ENCODE measurements at regions not wholly inside any gene's neighbourhood (a gene's known extent, or its start where the extent isn't known, plus 50 kb on each side); places are given as distances from the start of the nearest gene placed in this dataset.

DNA sequence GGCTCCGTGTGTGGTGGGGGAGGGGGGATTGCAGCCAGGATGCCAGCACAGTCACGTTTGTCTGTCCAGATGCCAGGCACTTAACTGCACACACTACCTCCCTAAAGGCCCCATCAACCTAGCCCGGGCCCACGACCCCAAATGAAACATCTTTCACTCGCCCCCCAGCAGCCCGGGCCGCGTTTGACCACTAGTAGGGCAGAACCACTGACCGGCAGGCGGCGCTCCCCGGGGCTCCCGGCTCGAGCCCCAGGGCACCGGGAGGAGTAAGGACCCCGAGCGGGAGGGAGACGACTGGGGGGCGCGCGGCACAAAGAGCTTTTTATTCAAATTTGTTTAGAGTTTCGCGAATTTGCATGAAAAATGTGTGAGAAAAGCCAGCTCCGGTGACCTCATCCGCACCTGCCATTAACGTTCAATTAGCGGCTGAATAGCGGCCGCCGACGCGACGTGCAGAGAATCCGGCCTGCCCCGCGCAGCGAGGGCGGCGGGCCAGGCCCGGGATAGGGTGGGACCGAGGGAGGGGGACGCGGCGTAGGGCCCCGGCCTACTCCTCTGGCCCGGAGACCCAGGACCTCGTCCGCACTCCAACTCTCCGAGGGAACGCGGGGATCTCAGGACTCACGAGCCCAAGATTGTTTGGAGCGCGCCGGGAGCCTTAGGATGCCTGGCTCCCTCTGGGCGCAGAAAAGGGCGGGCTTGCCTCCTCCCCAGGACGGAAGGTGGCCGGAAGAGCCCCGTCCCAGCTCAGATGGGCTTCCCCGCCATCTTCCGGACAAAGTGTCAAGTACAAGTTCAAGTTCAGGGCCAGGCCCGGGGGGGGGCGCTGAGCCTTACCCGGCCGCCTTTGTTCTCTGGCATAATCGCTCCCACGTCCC lies 64.9 kb upstream of the POLG start:
- peak; percentile 44 for DNase-seq (ENCODE audit: low read depth)

DNA sequence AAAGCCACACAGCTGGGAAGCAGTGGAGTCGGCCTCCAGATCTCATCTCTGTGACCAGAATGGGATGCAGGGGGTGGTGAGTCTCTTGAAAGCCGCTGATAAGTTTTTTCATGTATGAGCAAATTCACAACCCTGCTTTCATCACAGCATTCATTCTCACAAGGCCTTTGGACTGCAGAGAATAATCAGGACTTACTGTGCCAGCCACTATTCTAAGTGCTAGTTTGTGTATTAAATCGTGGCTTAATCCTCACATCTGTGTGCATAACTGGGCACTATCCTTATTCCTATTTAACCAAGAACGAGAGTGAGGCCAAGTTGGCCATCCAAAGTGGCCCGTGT lies 64.2 kb upstream of the POLG start:
- DNase-seq (ENCODE audit: low read depth), result no peak

DNA sequence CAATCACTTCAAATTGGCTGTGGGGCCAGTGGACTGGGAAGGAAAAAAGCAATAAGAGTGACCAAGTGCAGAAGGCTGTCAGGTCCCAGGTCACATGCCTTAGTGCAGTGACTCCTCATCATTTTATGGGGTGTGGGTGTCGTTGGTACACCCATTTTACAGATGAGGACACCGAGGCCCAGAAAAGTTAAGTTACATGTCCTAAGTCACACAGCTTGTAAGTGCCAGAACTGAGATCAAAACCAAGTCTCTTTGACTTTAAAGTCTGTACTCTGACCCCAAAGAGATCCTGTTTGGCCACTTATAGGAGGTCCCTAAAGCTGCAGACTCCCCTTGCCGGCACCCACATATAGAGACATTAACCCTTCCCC lies 63.0 kb upstream of the POLG start:
- DNase-seq (ENCODE audit: low read depth), result no peak

DNA sequence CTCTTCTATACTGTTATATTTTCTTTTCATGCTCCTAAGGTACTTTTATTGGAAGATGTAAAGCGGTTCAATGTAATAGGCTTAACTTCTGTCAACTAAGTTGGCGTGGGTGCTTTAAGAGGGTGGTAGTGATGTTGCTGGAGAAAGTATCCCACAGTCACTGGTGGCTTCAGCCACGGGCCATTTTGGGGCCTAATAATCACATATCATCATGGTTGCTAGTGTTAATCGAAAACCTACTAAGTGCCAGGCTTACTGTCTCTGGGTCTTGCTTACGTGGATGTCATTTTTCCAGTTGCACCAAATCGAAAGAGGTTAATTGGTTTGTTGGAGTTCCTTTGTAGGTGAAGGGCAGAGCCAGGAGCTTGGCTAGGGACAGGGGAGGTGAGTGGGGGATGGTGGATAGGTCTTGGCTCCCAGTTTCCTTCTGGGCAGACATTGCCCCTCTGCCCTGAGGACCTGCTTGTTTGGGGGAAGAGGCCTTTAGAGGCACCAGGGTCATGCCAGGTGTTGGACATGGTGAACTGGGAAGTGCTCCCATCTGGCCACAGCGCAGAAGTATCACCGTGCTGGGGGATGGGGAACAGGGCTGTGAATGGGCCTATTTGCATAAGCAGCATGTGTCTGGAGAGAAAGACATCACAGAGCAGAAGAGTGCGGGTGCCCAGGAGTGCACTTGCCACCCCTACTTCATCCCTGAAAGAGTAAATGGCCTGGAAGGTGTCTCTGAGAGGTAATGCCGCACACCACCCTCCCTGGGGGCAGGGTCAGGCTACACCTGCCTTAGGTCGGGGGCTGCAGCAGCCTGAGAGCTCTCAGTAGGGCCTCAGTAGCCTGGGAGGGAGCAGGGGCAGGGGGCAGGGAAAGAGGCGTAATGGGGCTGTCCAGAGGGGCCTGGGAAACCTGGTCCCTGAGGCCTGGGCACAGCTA lies 62.4 kb upstream of the POLG start:
- no peak for DNase-seq (ENCODE audit: low read depth)

DNA sequence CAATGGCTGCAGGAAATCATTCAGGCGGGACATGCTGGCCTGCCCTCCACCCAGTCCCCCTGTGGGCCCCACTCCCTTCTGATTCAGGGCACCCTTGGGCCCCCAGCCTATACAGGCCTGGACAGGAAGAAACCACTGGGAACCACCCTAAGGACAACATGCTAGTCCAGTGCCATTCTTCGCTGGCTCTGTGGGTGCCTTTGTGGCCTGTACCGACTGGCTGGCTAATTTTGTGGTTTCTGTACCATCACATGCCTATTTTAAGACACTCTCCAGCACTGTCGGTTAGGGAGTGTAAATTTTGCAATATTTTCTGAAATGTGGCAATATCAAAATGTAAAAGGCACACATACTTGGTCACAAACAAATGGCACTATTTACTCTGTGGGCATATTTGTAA lies 61.4 kb upstream of the POLG start:
- no peak for DNase-seq (ENCODE audit: low read depth)

DNA sequence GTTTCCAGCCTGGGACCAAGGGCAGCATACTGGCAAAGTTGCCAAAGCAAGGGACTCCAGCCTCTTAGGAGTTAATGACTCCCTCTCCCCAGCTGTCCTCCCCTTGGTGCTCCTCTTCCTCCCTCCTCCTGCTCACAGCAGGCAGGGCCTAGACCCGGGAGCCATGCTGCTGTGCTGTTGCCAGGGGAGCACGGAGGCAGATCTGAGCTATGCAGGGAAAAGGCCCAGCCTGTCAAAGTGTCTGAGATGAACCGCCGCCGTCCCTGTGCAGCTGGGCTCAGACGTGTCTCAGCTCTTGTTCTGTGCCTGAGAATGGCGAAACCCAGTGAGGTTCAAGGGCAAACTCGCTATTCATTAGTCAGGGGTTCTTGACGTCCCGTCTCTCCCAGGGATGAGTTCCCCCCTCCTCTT lies 60.8 kb upstream of the POLG start:
- no peak for DNase-seq (ENCODE audit: low read depth)

DNA sequence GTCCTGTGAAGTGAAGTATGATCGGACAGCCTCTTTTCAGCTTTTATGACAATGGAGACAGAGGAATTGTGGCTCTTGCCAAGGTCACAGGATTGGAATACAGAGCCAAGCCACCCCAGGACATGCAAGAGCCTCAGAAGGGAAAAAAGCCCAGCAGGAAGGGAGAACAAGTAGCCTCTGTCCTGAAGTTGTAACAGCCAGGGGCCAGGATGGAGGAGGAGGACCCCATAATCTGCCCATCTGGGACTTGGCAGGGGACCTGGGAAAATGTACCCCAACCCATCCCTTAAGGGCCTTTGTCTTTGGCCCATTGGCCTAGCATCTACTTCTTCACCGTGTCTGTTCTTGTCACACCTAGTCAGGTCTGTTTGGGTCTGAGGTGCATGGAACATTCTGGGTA lies 60.4 kb upstream of the POLG start:
- no peak for DNase-seq (ENCODE audit: low read depth)

DNA sequence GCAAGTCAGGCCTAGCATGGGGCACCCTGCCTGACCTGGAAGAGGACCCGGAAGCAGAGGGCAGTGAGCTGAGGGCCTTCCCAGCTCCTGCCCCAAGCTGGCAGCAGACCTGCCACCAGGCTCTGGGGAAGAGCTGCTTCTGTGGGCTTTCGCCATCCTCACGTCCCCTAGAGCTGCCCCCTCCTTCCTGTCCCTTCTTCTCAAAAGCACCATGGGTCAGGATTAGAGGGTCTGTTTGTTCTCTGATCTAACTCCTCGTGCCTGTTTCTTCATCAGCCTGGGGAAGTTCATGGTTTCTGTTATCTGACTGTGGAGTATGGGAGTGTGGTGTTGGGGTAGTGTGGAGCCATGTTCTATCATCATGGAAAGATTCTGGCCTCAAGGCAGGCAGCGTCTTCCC lies 58.4 kb upstream of the POLG start:
- DNase-seq (ENCODE audit: low read depth), result no peak

DNA sequence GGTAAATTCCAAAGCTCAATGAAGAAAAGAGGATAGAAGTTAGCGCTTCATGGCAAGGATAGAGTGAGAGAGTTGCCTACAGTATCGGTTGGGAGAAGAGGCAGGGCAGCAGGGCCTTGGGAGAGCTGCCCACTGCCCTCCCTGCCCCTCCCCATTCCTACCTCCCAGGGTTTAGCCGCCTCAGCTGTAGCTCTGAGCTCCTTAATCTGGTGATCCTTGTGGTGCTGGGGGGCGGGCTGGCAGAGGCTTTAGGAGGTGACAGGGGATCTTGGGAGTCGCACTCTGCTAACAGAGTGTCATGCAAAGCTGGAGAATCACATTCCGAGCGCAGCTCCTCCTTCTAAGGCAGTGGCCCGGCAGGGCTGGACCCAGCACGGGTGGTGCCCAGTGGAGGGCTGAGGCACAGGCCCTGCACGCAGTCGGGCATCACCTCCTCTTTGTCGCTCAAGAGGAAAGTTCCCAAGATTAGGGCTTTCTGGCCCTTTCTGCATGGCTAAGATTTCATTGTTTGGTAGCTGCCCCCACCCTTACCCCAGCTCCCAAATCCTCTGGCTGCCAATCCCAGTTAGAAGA lies 57.1 kb upstream of the POLG start:
- DNase-seq (ENCODE audit: low read depth), result no peak

DNA sequence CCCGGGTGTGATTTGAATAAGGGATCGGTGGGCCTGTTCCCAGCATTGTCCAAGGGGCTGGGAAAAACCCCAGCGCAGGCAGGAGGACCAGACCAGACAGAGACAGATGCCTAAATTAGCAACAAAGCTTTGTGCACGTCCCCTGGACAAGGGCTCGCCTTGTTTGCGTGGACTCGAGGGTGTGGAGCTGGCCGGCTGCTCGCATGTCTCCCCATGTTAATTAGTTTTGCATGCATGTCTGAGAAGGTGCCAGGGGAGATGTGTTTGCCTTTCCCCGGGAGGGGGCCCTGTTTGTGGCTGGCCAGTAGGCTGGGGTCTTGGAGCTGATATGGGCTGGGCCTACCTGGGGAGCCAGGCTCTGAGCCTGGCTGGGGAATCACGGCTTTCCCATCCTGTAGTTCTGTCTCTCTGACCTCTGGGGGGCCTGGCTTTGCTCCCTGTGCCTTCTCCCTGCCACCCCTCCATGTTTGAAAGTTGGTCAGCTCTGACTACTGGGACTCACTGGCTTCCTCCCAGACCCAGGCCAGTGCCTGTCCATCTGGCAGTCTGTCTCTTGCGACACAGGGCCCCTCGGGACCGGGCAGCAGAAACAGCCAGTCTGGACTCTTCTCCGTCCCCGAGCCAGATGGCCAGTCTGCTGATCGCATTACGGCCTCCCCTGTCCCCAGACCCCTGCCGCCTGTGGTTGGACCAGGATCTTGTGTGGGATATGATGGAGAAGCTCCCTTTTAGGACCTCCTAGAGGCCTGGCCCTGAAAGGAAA lies 55.4 kb upstream of the POLG start:
- no peak for DNase-seq (ENCODE audit: low read depth)

DNA sequence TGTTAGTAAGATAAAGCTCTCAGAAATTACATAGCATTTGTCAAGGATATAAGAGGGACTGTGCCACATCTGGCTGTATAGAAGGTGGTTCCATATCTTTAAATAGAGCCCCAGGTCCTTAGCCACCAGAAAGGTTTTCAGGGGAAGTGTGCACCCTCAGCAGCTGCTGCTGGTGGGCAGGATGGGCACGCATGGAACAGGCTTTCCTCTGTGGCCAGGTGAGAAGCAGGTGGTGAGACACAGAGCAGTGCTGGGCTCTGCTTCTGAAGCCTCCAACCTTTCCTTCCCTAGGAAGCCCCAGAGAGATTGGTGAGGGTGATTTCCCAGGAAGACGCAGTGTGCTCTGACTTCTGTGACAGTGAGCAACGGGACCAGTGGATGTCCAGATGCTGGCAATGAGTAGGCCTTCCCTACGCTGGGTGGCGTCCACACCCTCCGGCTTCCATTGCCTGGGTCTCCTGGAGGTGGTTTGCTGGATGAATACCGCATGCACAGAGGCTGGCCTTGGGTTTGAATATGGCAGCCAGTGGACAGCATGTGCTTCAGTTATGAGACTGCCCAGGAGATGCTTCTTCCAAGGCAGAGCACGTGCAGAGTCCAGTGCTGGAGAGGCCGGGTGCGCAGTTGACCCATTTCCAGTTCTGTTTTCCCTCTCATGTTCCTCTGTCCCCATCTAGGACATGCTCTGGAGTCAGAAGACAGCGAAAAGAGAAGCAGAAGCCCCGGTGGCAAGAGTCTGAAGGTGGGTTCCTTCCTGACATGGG lies 52.7 kb upstream of the POLG start:
- DNase-seq (ENCODE audit: low read depth), result no peak

DNA sequence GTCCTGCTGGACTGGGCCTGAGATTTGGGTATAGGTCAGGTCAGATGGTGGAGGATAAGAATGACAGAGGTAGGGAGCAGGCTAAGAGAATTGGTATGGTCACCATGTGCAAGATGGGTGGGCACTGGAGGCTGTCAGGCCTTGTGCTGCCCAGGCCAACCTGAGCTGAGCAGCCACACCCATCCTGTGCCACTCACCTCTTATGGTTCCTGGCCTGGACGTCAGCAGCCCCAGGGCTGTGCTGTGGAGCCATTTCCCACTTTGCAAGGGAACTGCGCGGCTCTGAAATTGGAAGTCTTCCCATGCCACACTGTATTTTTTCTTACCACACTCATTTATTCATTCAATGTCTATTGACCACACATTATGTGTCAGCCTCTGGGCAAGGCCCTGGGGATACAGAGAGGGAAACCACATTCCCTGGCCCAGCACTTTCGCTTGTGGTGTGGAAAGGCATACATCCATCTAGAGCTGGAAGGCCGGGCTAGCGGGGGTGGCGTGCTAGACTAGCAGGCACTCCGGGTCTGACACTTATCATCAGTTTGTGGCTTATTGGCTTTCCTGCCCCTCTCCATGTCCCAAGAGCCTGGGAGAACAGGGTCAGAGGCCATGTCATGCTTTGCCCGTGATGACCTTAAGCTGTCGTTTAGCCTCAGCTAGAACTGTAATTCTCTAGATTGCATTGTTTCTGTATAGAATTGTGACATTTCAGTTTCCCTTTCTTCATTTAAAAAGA lies 51.1 kb upstream of the POLG start:
- no peak for DNase-seq (ENCODE audit: low read depth)
